Ovary (tissue), 7 donors: ENCODE measurements at regions not wholly inside any gene's neighbourhood (a gene's known extent, or its start where the extent isn't known, plus 50 kb on each side); places are given as distances from the start of the nearest gene placed in this dataset.

ENCODE experiments used
- DNase-seq, 5 donors: peaks; one replicate each; pipeline ENCODE4 v3.0.0-alpha.2; 2019 to 2020
- H3K27ac ChIP-seq, 2 donors: fragments of 200-600 bp; one replicate each; pipeline versions ENCODE4 v1.5.1 to v1.8.0; 2019 to 2022
- H3K27me3 ChIP-seq: fragments of 200-600 bp; one replicate; pipeline ENCODE4 v1.8.0; 2022
- H3K36me3 ChIP-seq: fragments of 200-600 bp; sonication (generic); one replicate; pipeline ENCODE4 v1.5.1; 2019
- H3K4me1 ChIP-seq: one replicate; pipeline ENCODE4 v1.8.1; 2013; ENCODE audit warnings: mild to moderate bottlenecking, moderate library complexity; ENCODE audit not compliant: insufficient read depth
- H3K4me3 ChIP-seq: fragments of 200-600 bp; sonication (generic); one replicate; pipeline ENCODE4 v1.5.1; 2017
- H3K9me3 ChIP-seq, 2 donors: fragments of 200-600 bp in 1 of 2; sonication (generic) in 1 of 2; one replicate each; pipeline versions ENCODE4 v1.5.1 to v1.8.1; 2013 to 2019; ENCODE audit warnings: mild to moderate bottlenecking in 1 of 2, moderate library complexity in 1 of 2
- CTCF ChIP-seq, 3 donors: fragments of 450-650 bp in 2 of 3; fragments of 200-600 bp in 1 of 3; IDR thresholded peaks; one replicate each; pipeline versions ENCODE4 v1.5.1 to v1.8.0; 2016 to 2022; ENCODE audit warnings: antibody characterized with exemption in 3 of 3, mild to moderate bottlenecking in 1 of 3
- EP300 ChIP-seq: sonication (generic); formaldehyde crosslinking; IDR thresholded peaks from one replicate; pipeline ENCODE4 v1.6.1; 2017; ENCODE audit warnings: antibody characterized with exemption
- POLR2A ChIP-seq: fragments of 450-650 bp; IDR thresholded peaks from one replicate; pipeline ENCODE4 v1.6.1; 2017; ENCODE audit warnings: antibody characterized with exemption, mild to moderate bottlenecking, moderate library complexity
- WGBS, 3 donors: extraction: QIAGEN DNeasy Blood & Tissue Kit in 1 of 3; methylation state at CpG; one replicate each; pipeline versions ENCODE4 v1.1.5 to v1.1.7; 2013 to 2017; 5-methylcytosine and 5-hydroxymethylcytosine counted together
- intact Hi-C, 4 donors: fragments of 100-400 bp; cut with DNase I; formaldehyde crosslinking; loops; one replicate each; pipeline versions ENCODE4 v1.11.0 to v1.15.1; 2022 to 2023
- donor health status: DM: no; HTN: no; CAD: no; lungs with moderate emphysema.
- donor health status: DM: no; HTN: no; CAD: no.
- donor health status: Bipolar disorder and iron deficiency.
- donor health status: DM: no; HTN: no; CAD: no.
- donor health status: DM: yes; HTN: yes; CAD: no.

- no peak overlapping the region for H3K27ac ChIP-seq
- no peaks in the 10 kb centered on the region for H3K9me3 ChIP-seq
- TF ChIP-seq EP300 = no peak
- no peak for TF ChIP-seq CTCF (IDR thresholded peaks at IDR 0.05)
- TF ChIP-seq POLR2A = no peak
- WGBS, 3 donors = 53 to 65% (median 63%) methylated on average over 4 of the region's 4 CpGs
- no peaks in the 10 kb centered on the region for H3K36me3 ChIP-seq
- no peaks in the 10 kb centered on the region for H3K4me1 ChIP-seq
- DNase-seq = no peak
- H3K27me3 ChIP-seq = no peaks in the 10 kb centered on the region
- intact Hi-C loops = no loop called here
- H3K4me3 ChIP-seq = no peak overlapping the region
These were observed 793.9 kb downstream of the SEMA5A start for GRCh38 chr5:8751971-8752370.

- 57 to 74% (median 67%) methylated on average over 1 of the region's 1 CpG for WGBS, 3 donors
- intact Hi-C loops = no loop called here
- Histone ChIP-seq H3K4me1 (no peaks in the 10 kb centered on the region), H3K4me3 (no peak overlapping the region), H3K9me3 (no peaks in the 10 kb centered on the region), H3K36me3 (no peaks in the 10 kb centered on the region), H3K27ac (no peak overlapping the region), H3K27me3 (no peaks in the 10 kb centered on the region)
- no peak for DNase-seq
- TF ChIP-seq EP300 (no peak), CTCF (IDR thresholded peaks at IDR 0.05) (no peak), POLR2A (no peak)
These were observed 793.3 kb downstream of the SEMA5A start for GRCh38 chr5:8752595-8752994.

- TF ChIP-seq CTCF (IDR thresholded peaks at IDR 0.05) (no peak), EP300 (no peak)
- Histone ChIP-seq H3K36me3 (no peaks in the 10 kb centered on the region), H3K4me1 (no peaks in the 10 kb centered on the region), H3K27me3 (no peaks in the 10 kb centered on the region), H3K4me3 (no peak overlapping the region), H3K9me3 (no peaks in the 10 kb centered on the region), H3K27ac (no peak overlapping the region)
- intact Hi-C loops = no loop called here
- no peak for DNase-seq
- 39 to 71% (median 65%) methylated on average over 2 of the region's 2 CpGs for WGBS, 3 donors
These were observed 789.3 kb downstream of the SEMA5A start for GRCh38 chr5:8756498-8757084.

GRCh38 chr5:8765886-8766285 lies 780.0 kb downstream of the SEMA5A start:
- no peaks in the 10 kb centered on the region for H3K9me3 ChIP-seq
- WGBS, 3 donors = 34 to 49% (median 39%) methylated on average over 3 of the region's 3 CpGs
- H3K27me3 ChIP-seq = no peaks in the 10 kb centered on the region
- no peaks in the 10 kb centered on the region for H3K4me1 ChIP-seq
- H3K4me3 ChIP-seq = no peak overlapping the region
- H3K36me3 ChIP-seq = no peaks in the 10 kb centered on the region
- intact Hi-C loops = no loop called here
- H3K27ac ChIP-seq = no peak overlapping the region
- DNase-seq = no peak
- TF ChIP-seq EP300 (no peak), CTCF (IDR thresholded peaks at IDR 0.05) (no peak), POLR2A (no peak)
